ENCODE measurements at regions not wholly inside any gene's neighbourhood (a gene's known extent, or its start where the extent isn't known, plus 50 kb on each side); places are given as distances from the start of the nearest gene placed in this dataset.

DNA sequence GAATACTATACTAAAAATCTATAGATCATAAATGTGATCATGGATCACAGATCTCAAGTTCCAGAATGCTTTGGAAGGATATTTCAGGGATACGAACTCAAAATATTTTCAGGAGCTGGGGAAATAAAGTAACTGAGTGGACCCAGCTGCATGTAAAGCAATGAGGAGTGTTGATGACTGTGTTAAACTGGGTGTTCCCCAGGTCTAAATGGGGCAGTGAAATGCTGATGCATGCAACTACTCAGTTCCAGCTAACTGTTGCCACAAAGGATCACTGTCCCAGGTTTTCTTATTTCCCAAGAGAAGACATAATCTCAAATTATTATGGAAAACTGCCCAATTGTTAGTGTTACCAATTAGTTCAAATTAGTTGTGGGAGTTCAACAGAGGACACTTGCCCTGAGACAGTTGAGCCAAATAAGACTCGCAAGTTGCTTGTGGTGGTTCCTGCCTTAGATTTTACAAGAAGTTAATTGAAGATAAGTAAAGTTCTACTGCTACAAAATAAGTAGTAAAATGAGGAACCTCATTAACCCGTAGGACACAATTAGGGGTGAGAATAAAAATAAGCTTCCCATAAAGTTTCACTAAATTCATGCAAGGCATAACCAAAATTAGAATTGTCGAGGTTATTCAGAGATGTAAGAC lies 66.3 kb upstream of the IL12A start (continued):
- TF ChIP-seq, protein P1, sequence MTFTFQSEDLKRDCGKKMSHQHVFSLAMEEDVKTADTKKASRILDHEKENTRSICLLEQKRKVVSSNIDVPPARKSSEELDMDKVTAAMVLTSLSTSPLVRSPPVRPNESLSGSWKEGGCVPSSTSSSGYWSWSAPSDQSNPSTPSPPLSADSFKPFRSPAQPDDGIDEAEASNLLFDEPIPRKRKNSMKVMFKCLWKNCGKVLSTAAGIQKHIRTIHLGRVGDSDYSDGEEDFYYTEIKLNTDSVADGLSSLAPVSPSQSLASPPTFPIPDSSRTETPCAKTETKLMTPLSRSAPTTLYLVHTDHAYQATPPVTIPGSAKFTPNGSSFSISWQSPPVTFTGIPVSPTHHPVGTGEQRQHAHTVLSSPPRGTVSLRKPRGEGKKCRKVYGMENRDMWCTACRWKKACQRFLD (tag by site-specific recombination; IDR thresholded peaks at IDR 0.05): no peak
- no peak for TF ChIP-seq ZNF416 (tag by site-specific recombination; IDR thresholded peaks at IDR 0.05)

DNA sequence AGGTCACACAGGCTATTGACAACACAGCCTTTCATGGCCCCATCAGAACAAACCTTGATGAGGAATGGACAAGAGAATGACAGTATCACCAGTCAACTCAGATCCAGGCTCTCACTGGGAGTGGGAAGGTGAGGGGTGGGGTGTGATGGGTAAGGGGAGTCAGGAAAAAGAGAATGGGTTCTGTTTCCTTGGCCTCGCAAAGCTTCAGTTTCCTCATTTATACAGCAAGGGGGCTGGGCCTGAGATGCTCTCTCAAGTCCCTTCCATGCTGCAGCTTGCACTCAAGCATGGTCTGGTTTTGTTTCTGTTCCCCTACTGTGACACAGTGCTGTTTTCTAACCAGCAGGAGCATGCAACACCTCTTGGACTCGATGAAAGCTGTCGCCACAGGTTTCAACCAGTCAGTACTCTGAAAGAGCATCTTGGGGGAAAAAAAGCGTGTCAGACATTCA lies 65.7 kb upstream of the IL12A start:
- H3K36me3 ChIP-seq (ENCODE audit: control insufficient read depth in 2 of 2, insufficient read depth in 1 of 2, low read length in 2 of 2): no peaks in the 10 kb centered on the region
- H3K27ac ChIP-seq (ENCODE audit: extremely low read depth, low read depth, low read length): no peak overlapping the region
- H3K4me1 ChIP-seq (ENCODE audit: control insufficient read depth, insufficient read depth, low read length): no peaks in the 10 kb centered on the region
- CTCF ChIA-PET: interaction anchor here (0.6 to 1.4 kb wide), 2 partner anchors 35 to 1693 kb away, joined by 3 to 4 read pairs; no protein-coding TSS in a partner anchor
- POLR2A ChIA-PET: no interaction called here
- H3K9me3 ChIP-seq (ENCODE audit: control insufficient read depth, insufficient read depth, low read depth, low read length): no peaks in the 10 kb centered on the region
- H3K4me3 ChIP-seq (ENCODE audit: low read depth, low read length): no peak overlapping the region
- TF ChIP-seq GLIS1 (tag by site-specific recombination; IDR thresholded peaks at IDR 0.05) (no peak), ZNF426 (tag by site-specific recombination; IDR thresholded peaks at IDR 0.05) (no peak), ZNF140 (tag by site-specific recombination; IDR thresholded peaks at IDR 0.05) (no peak), ZNF155 (tag by site-specific recombination; IDR thresholded peaks at IDR 0.05) (no peak), ZNF768 (tag by site-specific recombination; IDR thresholded peaks at IDR 0.05) (no peak), ZNF423 (tag by site-specific recombination; IDR thresholded peaks at IDR 0.05) (no peak), OVOL3 (tag by site-specific recombination; IDR thresholded peaks at IDR 0.05) (no peak), ZFP3 (tag by site-specific recombination; IDR thresholded peaks at IDR 0.05; ENCODE audit: low read depth) (no peak), ZNF776 (tag by site-specific recombination; IDR thresholded peaks at IDR 0.05; ENCODE audit: borderline replicate concordance) (no peak), ZNF302 (tag by site-specific recombination; IDR thresholded peaks at IDR 0.05; ENCODE audit: low read depth) (no peak), ZNF174 (tag by site-specific recombination; IDR thresholded peaks at IDR 0.05) (no peak)
- TF ChIP-seq, protein P2, sequence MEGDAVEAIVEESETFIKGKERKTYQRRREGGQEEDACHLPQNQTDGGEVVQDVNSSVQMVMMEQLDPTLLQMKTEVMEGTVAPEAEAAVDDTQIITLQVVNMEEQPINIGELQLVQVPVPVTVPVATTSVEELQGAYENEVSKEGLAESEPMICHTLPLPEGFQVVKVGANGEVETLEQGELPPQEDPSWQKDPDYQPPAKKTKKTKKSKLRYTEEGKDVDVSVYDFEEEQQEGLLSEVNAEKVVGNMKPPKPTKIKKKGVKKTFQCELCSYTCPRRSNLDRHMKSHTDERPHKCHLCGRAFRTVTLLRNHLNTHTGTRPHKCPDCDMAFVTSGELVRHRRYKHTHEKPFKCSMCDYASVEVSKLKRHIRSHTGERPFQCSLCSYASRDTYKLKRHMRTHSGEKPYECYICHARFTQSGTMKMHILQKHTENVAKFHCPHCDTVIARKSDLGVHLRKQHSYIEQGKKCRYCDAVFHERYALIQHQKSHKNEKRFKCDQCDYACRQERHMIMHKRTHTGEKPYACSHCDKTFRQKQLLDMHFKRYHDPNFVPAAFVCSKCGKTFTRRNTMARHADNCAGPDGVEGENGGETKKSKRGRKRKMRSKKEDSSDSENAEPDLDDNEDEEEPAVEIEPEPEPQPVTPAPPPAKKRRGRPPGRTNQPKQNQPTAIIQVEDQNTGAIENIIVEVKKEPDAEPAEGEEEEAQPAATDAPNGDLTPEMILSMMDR (tag by site-specific recombination; IDR thresholded peaks at IDR 0.05): no peak
- TF ChIP-seq, protein P3, sequence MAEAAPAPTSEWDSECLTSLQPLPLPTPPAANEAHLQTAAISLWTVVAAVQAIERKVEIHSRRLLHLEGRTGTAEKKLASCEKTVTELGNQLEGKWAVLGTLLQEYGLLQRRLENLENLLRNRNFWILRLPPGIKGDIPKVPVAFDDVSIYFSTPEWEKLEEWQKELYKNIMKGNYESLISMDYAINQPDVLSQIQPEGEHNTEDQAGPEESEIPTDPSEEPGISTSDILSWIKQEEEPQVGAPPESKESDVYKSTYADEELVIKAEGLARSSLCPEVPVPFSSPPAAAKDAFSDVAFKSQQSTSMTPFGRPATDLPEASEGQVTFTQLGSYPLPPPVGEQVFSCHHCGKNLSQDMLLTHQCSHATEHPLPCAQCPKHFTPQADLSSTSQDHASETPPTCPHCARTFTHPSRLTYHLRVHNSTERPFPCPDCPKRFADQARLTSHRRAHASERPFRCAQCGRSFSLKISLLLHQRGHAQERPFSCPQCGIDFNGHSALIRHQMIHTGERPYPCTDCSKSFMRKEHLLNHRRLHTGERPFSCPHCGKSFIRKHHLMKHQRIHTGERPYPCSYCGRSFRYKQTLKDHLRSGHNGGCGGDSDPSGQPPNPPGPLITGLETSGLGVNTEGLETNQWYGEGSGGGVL (tag by site-specific recombination; IDR thresholded peaks at IDR 0.05): no peak
- TF ChIP-seq, protein P4, sequence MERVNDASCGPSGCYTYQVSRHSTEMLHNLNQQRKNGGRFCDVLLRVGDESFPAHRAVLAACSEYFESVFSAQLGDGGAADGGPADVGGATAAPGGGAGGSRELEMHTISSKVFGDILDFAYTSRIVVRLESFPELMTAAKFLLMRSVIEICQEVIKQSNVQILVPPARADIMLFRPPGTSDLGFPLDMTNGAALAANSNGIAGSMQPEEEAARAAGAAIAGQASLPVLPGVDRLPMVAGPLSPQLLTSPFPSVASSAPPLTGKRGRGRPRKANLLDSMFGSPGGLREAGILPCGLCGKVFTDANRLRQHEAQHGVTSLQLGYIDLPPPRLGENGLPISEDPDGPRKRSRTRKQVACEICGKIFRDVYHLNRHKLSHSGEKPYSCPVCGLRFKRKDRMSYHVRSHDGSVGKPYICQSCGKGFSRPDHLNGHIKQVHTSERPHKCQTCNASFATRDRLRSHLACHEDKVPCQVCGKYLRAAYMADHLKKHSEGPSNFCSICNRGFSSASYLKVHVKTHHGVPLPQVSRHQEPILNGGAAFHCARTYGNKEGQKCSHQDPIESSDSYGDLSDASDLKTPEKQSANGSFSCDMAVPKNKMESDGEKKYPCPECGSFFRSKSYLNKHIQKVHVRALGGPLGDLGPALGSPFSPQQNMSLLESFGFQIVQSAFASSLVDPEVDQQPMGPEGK (tag by site-specific recombination; IDR thresholded peaks at IDR 0.05): no peak

DNA sequence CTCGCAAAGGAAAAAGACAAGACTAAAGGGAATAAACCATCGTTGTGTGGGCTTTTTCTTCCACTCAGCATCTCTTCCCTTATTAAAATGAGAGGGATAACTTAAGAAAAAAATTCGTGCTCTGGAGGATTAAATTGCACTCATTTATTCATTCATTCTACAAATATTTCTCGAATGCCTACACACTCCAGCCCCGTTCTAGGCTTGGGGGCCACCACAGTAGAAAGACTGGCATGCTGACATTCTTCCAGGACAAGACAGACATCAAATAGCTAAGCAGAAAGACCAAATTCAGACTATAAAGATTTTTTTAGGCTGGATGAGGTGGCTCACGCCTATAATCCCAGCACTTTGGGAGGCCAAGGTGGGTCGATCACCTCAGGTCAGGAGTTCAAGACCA lies 65.3 kb upstream of the IL12A start:
- Histone ChIP-seq H3K9me3 (ENCODE audit: control insufficient read depth, insufficient read depth, low read depth, low read length) (no peaks in the 10 kb centered on the region), H3K4me1 (ENCODE audit: control insufficient read depth, insufficient read depth, low read length) (no peaks in the 10 kb centered on the region), H3K4me3 (ENCODE audit: low read depth, low read length) (no peak overlapping the region), H3K36me3 (ENCODE audit: control insufficient read depth in 2 of 2, insufficient read depth in 1 of 2, low read length in 2 of 2) (no peaks in the 10 kb centered on the region), H3K27ac (ENCODE audit: extremely low read depth, low read depth, low read length) (no peak overlapping the region)
- POLR2A ChIA-PET: no interaction called here
- CTCF ChIA-PET: no interaction called here
- TF ChIP-seq MYNN (tag by site-specific recombination; IDR thresholded peaks at IDR 0.05; ENCODE audit: borderline replicate concordance): no peak
- TF ChIP-seq, protein P5, sequence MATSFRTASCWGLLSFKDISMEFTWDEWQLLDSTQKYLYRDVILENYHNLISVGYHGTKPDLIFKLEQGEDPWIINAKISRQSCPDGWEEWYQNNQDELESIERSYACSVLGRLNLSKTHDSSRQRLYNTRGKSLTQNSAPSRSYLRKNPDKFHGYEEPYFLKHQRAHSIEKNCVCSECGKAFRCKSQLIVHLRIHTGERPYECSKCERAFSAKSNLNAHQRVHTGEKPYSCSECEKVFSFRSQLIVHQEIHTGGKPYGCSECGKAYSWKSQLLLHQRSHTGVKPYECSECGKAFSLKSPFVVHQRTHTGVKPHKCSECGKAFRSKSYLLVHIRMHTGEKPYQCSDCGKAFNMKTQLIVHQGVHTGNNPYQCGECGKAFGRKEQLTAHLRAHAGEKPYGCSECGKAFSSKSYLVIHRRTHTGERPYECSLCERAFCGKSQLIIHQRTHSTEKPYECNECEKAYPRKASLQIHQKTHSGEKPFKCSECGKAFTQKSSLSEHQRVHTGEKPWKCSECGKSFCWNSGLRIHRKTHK (tag by site-specific recombination; IDR thresholded peaks at IDR 0.05): no peak
- no peak for TF ChIP-seq ZNF600 (tag by site-specific recombination; IDR thresholded peaks at IDR 0.05)
- TF ChIP-seq ZNF830 (tag by site-specific recombination; IDR thresholded peaks at IDR 0.05; ENCODE audit: low read depth): no peak
- TF ChIP-seq ZNF76 (tag by site-specific recombination; IDR thresholded peaks at IDR 0.05; ENCODE audit: borderline replicate concordance, low read depth): no peak
- no peak for TF ChIP-seq ZNF140 (tag by site-specific recombination; IDR thresholded peaks at IDR 0.05)
- TF ChIP-seq, protein P6, sequence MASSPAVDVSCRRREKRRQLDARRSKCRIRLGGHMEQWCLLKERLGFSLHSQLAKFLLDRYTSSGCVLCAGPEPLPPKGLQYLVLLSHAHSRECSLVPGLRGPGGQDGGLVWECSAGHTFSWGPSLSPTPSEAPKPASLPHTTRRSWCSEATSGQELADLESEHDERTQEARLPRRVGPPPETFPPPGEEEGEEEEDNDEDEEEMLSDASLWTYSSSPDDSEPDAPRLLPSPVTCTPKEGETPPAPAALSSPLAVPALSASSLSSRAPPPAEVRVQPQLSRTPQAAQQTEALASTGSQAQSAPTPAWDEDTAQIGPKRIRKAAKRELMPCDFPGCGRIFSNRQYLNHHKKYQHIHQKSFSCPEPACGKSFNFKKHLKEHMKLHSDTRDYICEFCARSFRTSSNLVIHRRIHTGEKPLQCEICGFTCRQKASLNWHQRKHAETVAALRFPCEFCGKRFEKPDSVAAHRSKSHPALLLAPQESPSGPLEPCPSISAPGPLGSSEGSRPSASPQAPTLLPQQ (tag by site-specific recombination; IDR thresholded peaks at IDR 0.05): no peak

Measured in HEK293 (cell line).